IMR-90 (cell line): ENCODE measurements at regions not wholly inside any gene's neighbourhood (a gene's known extent, or its start where the extent isn't known, plus 50 kb on each side); places are given as distances from the start of the nearest gene placed in this dataset.

Experiments used
- ATAC-seq: fragments of 200-7000 bp; cut with Tn5 transposase; 2 replicates; pipeline ENCODE4 v1.9.1; 2020; ENCODE audit warnings: low read depth, mild to moderate bottlenecking, moderate library complexity
- BruUV-seq: library from RNA; stranded (reverse); fragments of 400-500 nt; replicated peaks from 2 replicates; lab custom pipeline; 2021; lab: Mats Ljungman, UMichigan
- CTCF ChIA-PET: fragments of 300-600 bp; formaldehyde crosslinking; extraction: SDS; loops from one replicate; lab custom pipeline; 2021; ENCODE audit warnings: antibody characterized with exemption; lab: Yijun Ruan, JAX
- POLR2A ChIA-PET: fragments of 300-600 bp; sonication (Branson Sonifier 250); formaldehyde crosslinking; loops from one replicate; lab custom pipeline; 2022; ENCODE audit warnings: antibody characterized with exemption; ENCODE audit not compliant: unreplicated experiment; lab: Charles Lee
- DNase-seq: peaks from one replicate; pipeline ENCODE4 v3.0.0; 2013
- H2AFZ ChIP-seq: replicated peaks from 2 replicates; pipeline ENCODE3; 2013; ENCODE audit warnings: low read length, mild to moderate bottlenecking; ENCODE audit not compliant: poor library complexity
- H2AK5ac ChIP-seq: 2 replicates; pipeline ENCODE4 v1.6.1; 2013; ENCODE audit warnings: low read depth, low read length, inconsistent platforms
- H2AK9ac ChIP-seq: replicated peaks from 2 replicates; pipeline ENCODE3; 2013; ENCODE audit warnings: mild to moderate bottlenecking, low read depth, low read length, moderate library complexity; ENCODE audit not compliant: poor library complexity
- H2BK120ac ChIP-seq: 2 replicates; pipeline ENCODE4 v1.6.1; 2013; ENCODE audit warnings: low read depth, low read length, inconsistent platforms
- H2BK15ac ChIP-seq: 3 replicates; pipeline ENCODE4 v1.6.1; 2013; ENCODE audit warnings: low read depth, low read length, inconsistent platforms
- H2BK20ac ChIP-seq: 2 replicates; pipeline ENCODE4 v1.6.1; 2013; ENCODE audit warnings: low read depth, mild to moderate bottlenecking, inconsistent platforms, low read length, moderate library complexity
- H2BK5ac ChIP-seq: 2 replicates; pipeline ENCODE4 v1.6.1; 2013; ENCODE audit warnings: mild to moderate bottlenecking, low read depth, low read length, inconsistent platforms; ENCODE audit not compliant: poor library complexity, severe bottlenecking
- H3K14ac ChIP-seq: replicated peaks from 2 replicates; pipeline ENCODE4 v1.6.1; 2013; ENCODE audit warnings: low read depth, low read length, inconsistent platforms
- H3K18ac ChIP-seq: 2 replicates; pipeline ENCODE4 v1.6.1; 2013; ENCODE audit warnings: low read depth, low read length, control low read depth
- H3K23ac ChIP-seq: 2 replicates; pipeline ENCODE4 v1.6.1; 2013; ENCODE audit warnings: low read depth, low read length, inconsistent platforms
- H3K27ac ChIP-seq: 2 replicates; pipeline ENCODE4 v1.5.1; 2013; ENCODE audit warnings: mild to moderate bottlenecking, control low read depth, low read length; ENCODE audit not compliant: insufficient read depth
- H3K27me3 ChIP-seq: 2 replicates; pipeline ENCODE4 v1.6.1; 2013; ENCODE audit warnings: low read length; ENCODE audit not compliant: control insufficient read depth, insufficient read depth
- H3K36me3 ChIP-seq: 2 replicates; pipeline ENCODE4 v1.6.1; 2013; ENCODE audit warnings: low read length, mixed read lengths; ENCODE audit not compliant: control insufficient read depth, insufficient read depth
- H3K4ac ChIP-seq: 2 replicates; pipeline ENCODE4 v1.6.1; 2013; ENCODE audit warnings: low read depth, low read length, inconsistent platforms
- H3K4me1 ChIP-seq: 2 replicates; pipeline ENCODE4 v1.6.1; 2013; ENCODE audit warnings: low read length, mixed read lengths; ENCODE audit not compliant: control insufficient read depth, insufficient read depth
- H3K4me2 ChIP-seq: 2 replicates; pipeline ENCODE4 v1.6.1; 2013; ENCODE audit warnings: low read depth, mild to moderate bottlenecking, control low read depth, low read length, moderate library complexity
- H3K4me3 ChIP-seq: 2 replicates; pipeline ENCODE4 v1.5.1; 2013; ENCODE audit warnings: low read depth, mild to moderate bottlenecking, control low read depth, low read length, moderate library complexity; ENCODE audit not compliant: insufficient read depth
- H3K56ac ChIP-seq: 2 replicates; pipeline ENCODE4 v1.6.1; 2013; ENCODE audit warnings: low read length, inconsistent platforms; ENCODE audit not compliant: insufficient read depth; ENCODE audit errors: extremely low read depth
- H3K79me1 ChIP-seq, 2 experiments: 2 replicates each; pipeline ENCODE4 v1.6.1; 2013; ENCODE audit warnings: low read length in 2 of 2, inconsistent platforms in 1 of 2, low read depth in 1 of 2
- H3K9ac ChIP-seq: 2 replicates; pipeline ENCODE4 v1.6.1; 2013; ENCODE audit warnings: low read depth, low read length, control low read depth
- H3K9me1 ChIP-seq: 2 replicates; pipeline ENCODE4 v1.6.1; 2013; ENCODE audit warnings: low read length, inconsistent platforms; ENCODE audit not compliant: insufficient read depth
- H3K9me3 ChIP-seq: 2 replicates; pipeline ENCODE4 v1.6.1; 2013; ENCODE audit warnings: low read length; ENCODE audit not compliant: control insufficient read depth, insufficient read depth
- H4K20me1 ChIP-seq: 2 replicates; pipeline ENCODE4 v1.6.1; 2013; ENCODE audit warnings: low read length, inconsistent platforms; ENCODE audit not compliant: insufficient read depth
- H4K5ac ChIP-seq: 2 replicates; pipeline ENCODE4 v1.6.1; 2013; ENCODE audit warnings: mild to moderate bottlenecking, low read depth, low read length, control low read depth
- H4K8ac ChIP-seq, 2 experiments: 2 replicates each; pipeline ENCODE4 v1.6.1; 2013; ENCODE audit warnings: low read depth in 2 of 2, low read length in 2 of 2, control low read depth in 1 of 2, inconsistent platforms in 1 of 2
- H4K91ac ChIP-seq: 2 replicates; pipeline ENCODE4 v1.6.1; 2013; ENCODE audit warnings: low read depth, low read length, inconsistent platforms; ENCODE audit not compliant: insufficient read depth
- BHLHE40 ChIP-seq: fragments of 150-350 bp; IDR thresholded peaks from 2 replicates; pipeline ENCODE4 v1.6.1; 2016; ENCODE audit warnings: mild to moderate bottlenecking, low read depth, low read length
- CEBPB ChIP-seq: IDR thresholded peaks from 2 replicates; pipeline ENCODE4 v1.6.1; 2012; ENCODE audit warnings: low read depth, low read length, improper control_type of control experiment
- CHD1 ChIP-seq: IDR thresholded peaks from 2 replicates; pipeline ENCODE4 v1.6.1; 2012; ENCODE audit warnings: low read depth, low read length, improper control_type of control experiment
- CTCF ChIP-seq: conservative IDR thresholded peaks from 2 replicates; pipeline ENCODE4 v1.5.1; 2012; ENCODE audit warnings: mild to moderate bottlenecking, low read depth, low read length, improper control_type of control experiment
- ELK1 ChIP-seq: fragments of 150-350 bp; IDR thresholded peaks from 2 replicates; pipeline ENCODE4 v1.6.1; 2016; ENCODE audit warnings: low read depth, mild to moderate bottlenecking, low read length, moderate library complexity, borderline replicate concordance
- FOS ChIP-seq: fragments of 150-350 bp; IDR thresholded peaks from 2 replicates; pipeline ENCODE4 v1.6.1; 2016; ENCODE audit warnings: low read depth, low read length
- MAFK ChIP-seq: IDR thresholded peaks from 2 replicates; pipeline ENCODE4 v1.6.1; 2012; ENCODE audit warnings: low read depth, low read length, improper control_type of control experiment
- MAZ ChIP-seq: IDR thresholded peaks from 2 replicates; pipeline ENCODE4 v1.6.1; 2012; ENCODE audit warnings: low read depth, mild to moderate bottlenecking, low read length, improper control_type of control experiment, moderate library complexity, borderline replicate concordance
- MXI1 ChIP-seq: IDR thresholded peaks from 2 replicates; pipeline ENCODE4 v1.6.1; 2012; ENCODE audit warnings: low read depth, mild to moderate bottlenecking, low read length, moderate library complexity, borderline replicate concordance
- NFE2L2 ChIP-seq: fragments of 150-350 bp; IDR thresholded peaks from 2 replicates; pipeline ENCODE4 v1.6.1; 2016; ENCODE audit warnings: low read depth, mild to moderate bottlenecking, low read length
- POLR2A ChIP-seq: IDR thresholded peaks from 2 replicates; pipeline ENCODE4 v1.6.1; 2012; ENCODE audit warnings: mild to moderate bottlenecking, low read depth, low read length
- RAD21 ChIP-seq: IDR thresholded peaks from 2 replicates; pipeline ENCODE4 v1.6.1; 2012; ENCODE audit warnings: low read length, improper control_type of control experiment
- RCOR1 ChIP-seq: IDR thresholded peaks from 2 replicates; pipeline ENCODE4 v1.6.1; 2012; ENCODE audit warnings: mild to moderate bottlenecking, low read length, improper control_type of control experiment; ENCODE audit not compliant: insufficient replicate concordance
- RFX5 ChIP-seq: IDR thresholded peaks from 2 replicates; pipeline ENCODE4 v1.8.0; 2012; ENCODE audit warnings: low read depth, mild to moderate bottlenecking, low read length, moderate library complexity
- SMC3 ChIP-seq: fragments of 150-350 bp; IDR thresholded peaks from 2 replicates; pipeline ENCODE4 v1.6.1; 2016; ENCODE audit warnings: low read depth, mild to moderate bottlenecking, antibody characterized with exemption, low read length, moderate library complexity
- USF2 ChIP-seq: fragments of 150-350 bp; IDR thresholded peaks from 2 replicates; pipeline ENCODE4 v1.6.1; 2017; ENCODE audit warnings: mild to moderate bottlenecking, antibody characterized with exemption, low read length, low read depth
- WGBS, 2 experiments: methylation state at CpG; one replicate each; pipeline versions ENCODE4 v1.1.5 to v1.1.7; 2013; ENCODE audit warnings: missing lambda C conversion rate in 2 of 2; ENCODE audit not compliant: insufficient read length in 1 of 2; ENCODE audit errors: extremely low coverage in 2 of 2; 5-methylcytosine and 5-hydroxymethylcytosine counted together
- dilution Hi-C: fragments of 300-500 bp; cut with HindIII; formaldehyde crosslinking; loops from one replicate; pipeline ENCODE4 v1.14.3; 2018; ENCODE audit warnings: low sequenced_read_pairs; ENCODE audit not compliant: unreplicated experiment
- in situ Hi-C: fragments of 300-500 bp; cut with MboI; formaldehyde crosslinking; loops from 3 replicates; pipeline ENCODE4 v1.14.3; 2019; ENCODE audit warnings: low sequenced_read_pairs, inconsistent platforms, mixed read lengths
- intact Hi-C: fragments of 100-400 bp; cut with micrococcal nuclease; formaldehyde crosslinking; loops from 2 replicates; pipeline ENCODE4 v1.10.0; 2022

GRCh38 chr1:244199902-244200301, 148.8 kb downstream of the ZBTB18 start:
- no TSS peak for BruUV-seq
- in situ Hi-C loops = no loop called here
- POLR2A ChIA-PET = no interaction called here

More at GRCh38 chr1:244199902-244200301, 148.8 kb downstream of the ZBTB18 start:
- Histone ChIP-seq H4K5ac (no peak overlapping the region), H2BK120ac (no peak overlapping the region), H3K4me1 (peaks cover 3% of the 10 kb centered on the region), H2BK20ac (no peak overlapping the region), H3K79me1 (no peaks in the 10 kb centered on the region), H3K4ac (no peak overlapping the region), H3K56ac (no peak overlapping the region), H3K9ac (no peak overlapping the region), H3K23ac (no peak overlapping the region), H3K9me1 (no peaks in the 10 kb centered on the region), H4K8ac (no peak overlapping the region), H2BK5ac (no peak overlapping the region), H4K91ac (no peak overlapping the region), H3K27me3 (no peaks in the 10 kb centered on the region), H2AK9ac (no peak overlapping the region), H2BK15ac (no peak overlapping the region), H3K4me3 (no peak overlapping the region), H3K27ac (no peak overlapping the region), H3K9me3 (no peaks in the 10 kb centered on the region), H3K18ac (no peak overlapping the region), H2AK5ac (no peak overlapping the region), H3K14ac (no peak overlapping the region), H4K20me1 (no peaks in the 10 kb centered on the region), H2AFZ (no peak overlapping the region), H3K36me3 (no peaks in the 10 kb centered on the region), H3K4me2 (no peak overlapping the region)
- TF ChIP-seq CEBPB (no peak), RAD21 (no peak), USF2 (no peak), POLR2A (no peak), SMC3 (no peak), FOS (no peak), ELK1 (no peak), BHLHE40 (no peak), RFX5 (no peak), NFE2L2 (no peak), MAZ (no peak), MAFK (no peak), CHD1 (no peak), MXI1 (no peak), CTCF (no peak), RCOR1 (no peak)
- dilution Hi-C loops = no loop called here
- no CpG with 5 or more reads among the region's 4 CpGs for WGBS, 2 experiments
- ATAC-seq (no peak), DNase-seq (no peak)
- intact Hi-C loops = no loop called here
- CTCF ChIA-PET = interaction anchor here (0.7 kb wide), 1 partner anchor 13 kb away, joined by 3 read pairs; no protein-coding TSS in a partner anchor
